ENCODE measurements at regions not wholly inside any gene's neighbourhood (a gene's known extent, or its start where the extent isn't known, plus 50 kb on each side); places are given as distances from the start of the nearest gene placed in this dataset. TPM values are rescaled to one million over a fixed set of nuclear protein-coding genes. Genes with fewer than 3 reads are reported as not detected.
A peak's percentile ranks its signal among the peaks of the same experiment; 100 is the strongest.
"Not testable (repeated sequence)": the region's sequence is repeated elsewhere in the genome, so short reads cannot be mapped to it uniquely, and the experiment has no call there.

GRCh38 chr14:18656627-18657026, 55.7 kb downstream of the OR11H12 start:
- no peak overlapping the region for H3K9ac ChIP-seq (ENCODE audit: low read length)
- H3K79me2 ChIP-seq (ENCODE audit: low read length): no peaks in the 10 kb centered on the region
- H3K36me3 ChIP-seq (ENCODE audit: insufficient read depth, low read length): no peaks in the 10 kb centered on the region
- H3K27ac ChIP-seq (ENCODE audit: low read length): no peak overlapping the region
- H4K20me1 ChIP-seq (ENCODE audit: insufficient read depth, low read depth, low read length): no peaks in the 10 kb centered on the region
- no peaks in the 10 kb centered on the region for H3K27me3 ChIP-seq (ENCODE audit: low read length)
- H3K4me1 ChIP-seq (ENCODE audit: low read length): no peaks in the 10 kb centered on the region
- DNase-seq: peak; percentile 17
- H3K9me2 ChIP-seq (replicated peaks; ENCODE audit: insufficient read depth, low read length): no peaks in the 10 kb centered on the region
- H3K9me3 ChIP-seq (ENCODE audit: low read length): peaks cover 58% of the 10 kb centered on the region
- H3K4me3 ChIP-seq (ENCODE audit: low read length): no peak overlapping the region
- H2AFZ ChIP-seq (ENCODE audit: low read length): no peak overlapping the region
- no peak overlapping the region for H3K4me2 ChIP-seq (ENCODE audit: low read depth, low read length, poor library complexity, severe bottlenecking)

GRCh38 chr14:18659892-18660584, 59.1 kb downstream of the OR11H12 start:
- not testable (repeated sequence) for H3K9me2 ChIP-seq (replicated peaks; ENCODE audit: insufficient read depth, low read length); H4K20me1 ChIP-seq (ENCODE audit: insufficient read depth, low read depth, low read length); H3K27ac ChIP-seq (ENCODE audit: low read length); H3K9ac ChIP-seq (ENCODE audit: low read length); H3K36me3 ChIP-seq (ENCODE audit: insufficient read depth, low read length); H2AFZ ChIP-seq (ENCODE audit: low read length); H3K27me3 ChIP-seq (ENCODE audit: low read length); H3K4me2 ChIP-seq (ENCODE audit: low read depth, low read length, poor library complexity, severe bottlenecking); H3K79me2 ChIP-seq (ENCODE audit: low read length); H3K4me3 ChIP-seq (ENCODE audit: low read length); H3K4me1 ChIP-seq (ENCODE audit: low read length)
- peak; percentile 29 for DNase-seq
- H3K9me3 ChIP-seq (ENCODE audit: low read length): peaks cover 65% of the 10 kb centered on the region

- H3K36me3 ChIP-seq (ENCODE audit: insufficient read depth, low read length): no peaks in the 10 kb centered on the region
- H3K9me3 ChIP-seq (ENCODE audit: low read length): peaks cover 62% of the 10 kb centered on the region
- no peak overlapping the region for H3K9ac ChIP-seq (ENCODE audit: low read length)
- DNase-seq: peak; percentile 37
- H3K4me2 ChIP-seq (ENCODE audit: low read depth, low read length, poor library complexity, severe bottlenecking): no peak overlapping the region
- H3K27ac ChIP-seq (ENCODE audit: low read length): no peak overlapping the region
- H3K9me2 ChIP-seq (replicated peaks; ENCODE audit: insufficient read depth, low read length): no peaks in the 10 kb centered on the region
- H2AFZ ChIP-seq (ENCODE audit: low read length): no peak overlapping the region
- no peak overlapping the region for H3K4me3 ChIP-seq (ENCODE audit: low read length)
- H3K79me2 ChIP-seq (ENCODE audit: low read length): no peaks in the 10 kb centered on the region
- no peaks in the 10 kb centered on the region for H3K27me3 ChIP-seq (ENCODE audit: low read length)
- no peaks in the 10 kb centered on the region for H4K20me1 ChIP-seq (ENCODE audit: insufficient read depth, low read depth, low read length)
- H3K4me1 ChIP-seq (ENCODE audit: low read length): no peaks in the 10 kb centered on the region
Measured at GRCh38 chr14:18660585-18660922, 59.6 kb downstream of the OR11H12 start.

GRCh38 chr14:18667843-18668242, 66.9 kb downstream of the OR11H12 start:
- H3K9me2 ChIP-seq (replicated peaks; ENCODE audit: insufficient read depth, low read length); H2AFZ ChIP-seq (ENCODE audit: low read length): not testable (repeated sequence)

GRCh38 chr14:18688346-18688745, 87.4 kb downstream of the OR11H12 start:
- H3K9me3 ChIP-seq (ENCODE audit: low read length): peaks cover 73% of the 10 kb centered on the region
- no peak overlapping the region for H3K4me3 ChIP-seq (ENCODE audit: low read length)
- no peak for DNase-seq
- H3K9ac ChIP-seq (ENCODE audit: low read length): no peak overlapping the region
- H3K4me1 ChIP-seq (ENCODE audit: low read length): no peaks in the 10 kb centered on the region
- H3K36me3 ChIP-seq (ENCODE audit: insufficient read depth, low read length): no peaks in the 10 kb centered on the region
- no peaks in the 10 kb centered on the region for H3K27me3 ChIP-seq (ENCODE audit: low read length)
- H4K20me1 ChIP-seq (ENCODE audit: insufficient read depth, low read depth, low read length): no peaks in the 10 kb centered on the region
- H3K4me2 ChIP-seq (ENCODE audit: low read depth, low read length, poor library complexity, severe bottlenecking): no peak overlapping the region
- H3K9me2 ChIP-seq (replicated peaks; ENCODE audit: insufficient read depth, low read length): no peaks in the 10 kb centered on the region
- H2AFZ ChIP-seq (ENCODE audit: low read length): no peak overlapping the region
- H3K79me2 ChIP-seq (ENCODE audit: low read length): no peaks in the 10 kb centered on the region
- no peak overlapping the region for H3K27ac ChIP-seq (ENCODE audit: low read length)

More at GRCh38 chr14:18667843-18668242, 66.9 kb downstream of the OR11H12 start:
- peaks cover 18% of the 10 kb centered on the region for H3K9me3 ChIP-seq (ENCODE audit: low read length)
- H3K79me2 ChIP-seq (ENCODE audit: low read length); H3K9ac ChIP-seq (ENCODE audit: low read length); H3K4me1 ChIP-seq (ENCODE audit: low read length); H3K4me2 ChIP-seq (ENCODE audit: low read depth, low read length, poor library complexity, severe bottlenecking); H4K20me1 ChIP-seq (ENCODE audit: insufficient read depth, low read depth, low read length); H3K4me3 ChIP-seq (ENCODE audit: low read length); H3K27ac ChIP-seq (ENCODE audit: low read length); H3K36me3 ChIP-seq (ENCODE audit: insufficient read depth, low read length); H3K27me3 ChIP-seq (ENCODE audit: low read length): not testable (repeated sequence)
- DNase-seq: peak; percentile 39

Small RNA genes in the stretch of these regions (small RNA-seq; reads per million reads assigned to genes)
- not detected for gene CR383656.3

Data from Karpas-422 (cell line).